ENCODE measurements at regions not wholly inside any gene's neighbourhood (a gene's known extent, or its start where the extent isn't known, plus 50 kb on each side); places are given as distances from the start of the nearest gene placed in this dataset.
"Not testable (repeated sequence)": the region's sequence is repeated elsewhere in the genome, so short reads cannot be mapped to it uniquely, and the experiment has no call there.

- DNase-seq (ENCODE audit: low read depth): no peak
These were observed 213.6 kb downstream of the FBXO8 start for GRCh38 chr4:174069848-174070330.

DNA sequence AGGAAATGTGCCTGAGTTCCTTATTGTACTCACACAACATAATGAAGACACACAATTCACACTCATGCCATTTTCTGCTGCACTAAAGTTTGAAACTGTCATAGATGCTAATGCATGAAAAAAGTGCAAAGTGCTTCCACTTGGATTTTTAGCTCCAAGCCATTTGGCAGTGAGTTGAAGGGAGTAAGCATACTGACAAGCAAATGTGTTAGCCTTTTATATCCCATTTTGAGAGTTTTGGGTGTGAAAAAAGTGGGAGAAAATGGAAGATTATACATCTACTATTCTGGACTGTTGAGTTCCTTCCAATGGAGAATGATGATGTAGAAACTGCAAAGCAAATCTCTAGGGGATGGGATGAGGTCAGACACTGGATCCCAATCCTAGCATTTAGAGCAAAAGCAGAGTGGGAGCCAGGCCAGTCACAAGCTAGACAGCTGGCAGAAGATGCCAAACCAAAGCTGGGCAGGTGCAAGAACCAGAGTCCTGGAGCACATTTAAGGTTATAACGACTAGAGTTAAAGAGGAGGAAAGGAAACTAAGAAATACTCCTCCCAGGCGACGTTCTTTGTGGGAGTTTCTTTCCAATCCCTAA, 216.8 kb downstream of the FBXO8 start:
- no peak for DNase-seq (ENCODE audit: low read depth)

DNA sequence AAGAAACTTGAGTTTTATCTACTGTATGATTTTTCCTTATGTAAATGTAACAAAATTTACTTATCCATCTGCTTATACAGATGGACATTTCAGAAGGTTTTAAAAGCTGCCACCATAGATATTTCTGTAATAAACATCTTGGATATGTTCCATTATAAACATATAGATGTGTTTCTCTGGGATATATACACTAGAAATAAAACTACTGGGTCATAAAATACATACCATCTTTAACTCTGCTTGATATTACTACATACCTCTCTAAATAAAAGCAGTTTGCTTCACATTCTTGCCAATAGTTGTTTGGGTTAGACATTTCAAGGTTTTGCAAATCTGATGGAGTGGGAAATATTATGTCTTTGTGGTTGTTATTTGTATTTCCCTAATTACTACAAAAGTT, 220.6 kb downstream of the FBXO8 start:
- no peak for DNase-seq (ENCODE audit: low read depth)

DNA sequence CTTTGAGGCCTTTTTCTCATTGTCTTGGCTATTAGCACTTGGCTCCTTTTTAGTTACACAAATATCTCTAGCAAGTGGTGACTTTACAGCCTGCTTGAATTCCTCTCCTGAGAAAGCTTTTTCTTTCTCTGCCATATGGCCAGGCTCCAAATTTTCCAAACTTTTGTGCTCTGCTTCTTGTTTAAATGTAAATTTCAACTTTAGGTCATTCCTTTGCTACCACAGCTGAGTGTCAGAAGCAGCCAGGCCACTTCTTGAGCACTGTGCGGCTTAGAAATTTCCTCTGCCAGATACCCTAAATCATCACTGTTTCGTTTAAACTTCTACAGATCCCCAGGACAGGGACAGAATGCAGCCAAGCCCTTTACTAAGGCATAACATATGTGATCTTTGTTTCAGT, 222.4 kb downstream of the FBXO8 start:
- no peak for DNase-seq (ENCODE audit: low read depth)

GRCh38 chr4:174058846-174059245, 224.6 kb downstream of the FBXO8 start:
- DNase-seq (ENCODE audit: low read depth): no peak

DNA sequence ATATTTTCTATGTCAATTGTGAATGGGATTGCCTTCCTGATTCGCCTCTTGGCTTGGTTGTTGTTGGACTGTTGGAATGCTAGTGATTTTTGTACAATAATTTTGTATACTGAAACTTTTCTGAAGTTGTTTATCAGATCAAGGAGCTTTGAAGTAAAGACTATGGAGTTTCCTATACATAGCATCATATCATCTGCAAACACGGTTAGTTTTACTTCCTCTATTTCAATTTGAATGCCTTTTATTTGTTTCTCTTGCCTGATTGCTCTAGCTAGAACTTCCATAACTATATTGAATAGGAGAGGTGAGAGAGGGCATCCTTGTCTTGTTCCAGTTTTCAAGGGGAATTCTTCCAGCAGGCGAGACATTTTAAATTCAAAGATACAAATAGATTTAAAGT, 226.5 kb downstream of the FBXO8 start:
- no peak for DNase-seq (ENCODE audit: low read depth)

DNA sequence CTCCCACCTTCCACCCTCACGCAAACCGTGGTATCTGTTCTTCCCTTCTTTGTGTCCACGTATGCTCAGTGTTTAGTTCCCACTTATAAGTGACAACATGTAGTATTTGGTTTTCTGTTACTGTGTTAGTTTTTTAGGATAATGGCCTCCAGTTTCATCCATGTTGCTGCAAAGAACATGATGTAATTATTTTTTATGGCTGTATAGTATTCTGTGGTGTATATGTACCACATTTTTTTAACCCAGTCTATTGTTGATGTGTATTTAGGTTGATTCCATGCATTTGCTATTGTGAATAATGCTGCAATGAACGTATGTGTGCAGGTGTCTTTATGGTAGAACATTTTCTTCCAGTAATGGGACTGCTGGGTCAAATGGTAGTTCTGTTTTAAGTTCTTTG, 228.1 kb downstream of the FBXO8 start:
- DNase-seq (ENCODE audit: low read depth): no peak

DNA sequence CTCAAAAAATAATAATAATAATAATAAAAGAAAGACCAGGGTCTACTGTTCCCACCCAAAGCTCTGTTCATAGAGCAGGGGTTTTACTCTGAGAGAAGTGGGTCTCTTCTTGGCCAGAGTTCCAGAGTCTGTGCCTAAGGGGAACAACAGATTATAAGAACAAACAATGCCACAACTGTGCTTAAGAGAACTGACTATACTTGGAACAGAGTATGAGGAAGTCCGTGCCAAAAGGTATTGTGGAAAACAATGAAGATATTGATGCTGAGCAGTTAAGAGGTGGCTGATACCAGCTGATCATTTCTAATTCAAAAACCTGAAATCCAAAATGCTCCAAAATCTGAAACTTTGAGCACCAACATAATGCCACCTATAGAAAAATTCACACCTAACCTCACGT, 229.6 kb downstream of the FBXO8 start:
- no peak for DNase-seq (ENCODE audit: low read depth)

GRCh38 chr4:174047363-174047762, 236.1 kb downstream of the FBXO8 start:
- DNase-seq (ENCODE audit: low read depth): no peak

- DNase-seq (ENCODE audit: low read depth): not testable (repeated sequence)
These were observed 237.6 kb downstream of the FBXO8 start for GRCh38 chr4:174045829-174046228.

DNA sequence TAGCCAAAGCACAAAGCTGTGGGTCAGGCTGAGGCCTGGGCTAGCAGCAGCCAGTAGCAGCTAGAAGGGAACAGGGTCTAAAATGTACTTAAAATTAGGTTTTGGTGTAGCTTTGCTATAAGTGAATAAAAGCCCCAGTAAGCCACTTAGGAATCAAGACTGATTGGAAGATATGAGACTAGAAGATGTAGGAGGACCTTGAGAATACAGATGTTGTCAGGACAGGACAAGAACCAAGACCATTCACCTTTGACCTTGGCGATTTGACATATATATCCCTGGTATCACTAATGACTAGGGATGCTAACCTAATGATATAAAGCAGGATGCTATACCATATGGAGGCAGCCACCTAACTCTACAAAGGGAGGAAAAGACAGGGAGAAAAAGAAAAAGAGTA, 238.1 kb downstream of the FBXO8 start:
- no peak for DNase-seq (ENCODE audit: low read depth)

GRCh38 chr4:174041555-174042105, 241.8 kb downstream of the FBXO8 start:
- no peak for DNase-seq (ENCODE audit: low read depth)

DNA sequence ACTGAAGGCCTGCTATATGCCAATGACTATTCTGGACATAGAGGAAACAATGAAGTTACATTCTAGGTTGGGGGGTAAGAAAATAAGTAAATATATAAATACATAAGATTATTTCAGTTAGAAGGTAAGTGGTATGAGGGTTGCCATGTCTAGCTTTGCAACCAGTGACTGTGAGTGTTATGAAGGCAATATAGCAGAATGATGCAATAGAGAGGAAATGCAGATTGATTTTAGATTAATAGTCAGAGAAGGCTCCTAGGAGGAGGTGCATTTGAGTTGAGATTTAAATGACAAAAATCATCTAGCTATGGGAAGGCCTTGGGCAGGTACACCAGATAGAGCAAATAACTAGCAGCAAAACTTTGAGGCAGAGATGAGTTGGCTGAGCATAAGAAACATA, 243.2 kb downstream of the FBXO8 start:
- DNase-seq (ENCODE audit: low read depth): no peak

- no peak for DNase-seq (ENCODE audit: low read depth)
These were observed 245.0 kb downstream of the FBXO8 start for GRCh38 chr4:174038481-174038880.

DNA sequence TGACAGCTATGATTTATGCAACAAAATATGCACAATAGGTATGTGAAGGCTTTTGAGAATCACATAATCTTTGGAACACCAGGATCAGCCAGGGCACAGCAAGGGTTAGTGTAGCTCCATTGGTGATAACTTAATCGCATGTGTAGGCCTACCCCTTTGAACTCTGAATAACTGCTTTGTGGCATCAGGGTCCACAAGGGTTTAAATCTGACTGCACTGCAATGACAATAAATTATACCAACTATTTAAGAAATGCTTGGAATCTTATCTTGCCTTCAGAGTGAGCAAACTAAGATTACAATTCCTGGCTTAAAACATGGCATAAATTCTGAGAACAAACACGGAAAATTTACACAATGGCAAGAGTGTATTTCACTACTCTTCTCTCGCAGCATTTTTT, 245.8 kb downstream of the FBXO8 start:
- no peak for DNase-seq (ENCODE audit: low read depth)

DNA sequence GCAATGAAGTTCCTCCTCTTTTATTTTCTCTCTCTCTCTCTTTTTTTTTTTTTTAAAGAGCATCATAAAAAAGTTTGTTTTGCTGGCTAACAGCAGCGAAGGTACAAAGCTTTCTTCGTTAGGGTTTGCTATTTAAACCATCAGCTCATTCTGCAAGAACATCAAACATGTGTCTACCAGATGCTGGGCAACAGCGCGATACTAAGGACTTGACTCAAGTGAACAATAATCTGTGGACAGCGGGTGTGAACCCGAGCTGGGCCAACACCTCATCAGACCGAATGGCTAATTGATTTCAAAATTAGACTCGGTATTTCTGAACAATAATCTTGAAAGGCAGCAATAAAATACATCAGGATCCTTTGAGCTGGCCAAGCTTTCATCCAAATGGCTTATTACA, 246.4 kb downstream of the FBXO8 start:
- DNase-seq (ENCODE audit: low read depth): no peak

- no peak for DNase-seq (ENCODE audit: low read depth)
These were observed 246.9 kb downstream of the FBXO8 start for GRCh38 chr4:174036576-174036975.

GRCh38 chr4:174036111-174036510, 247.4 kb downstream of the FBXO8 start:
- peak; percentile 1 for DNase-seq (ENCODE audit: low read depth)

- DNase-seq (ENCODE audit: low read depth): peak; percentile 1
These were observed 259.8 kb downstream of the FBXO8 start for GRCh38 chr4:174023641-174024040.

GRCh38 chr4:174018236-174018635, 265.2 kb downstream of the FBXO8 start:
- no peak for DNase-seq (ENCODE audit: low read depth)

DNA sequence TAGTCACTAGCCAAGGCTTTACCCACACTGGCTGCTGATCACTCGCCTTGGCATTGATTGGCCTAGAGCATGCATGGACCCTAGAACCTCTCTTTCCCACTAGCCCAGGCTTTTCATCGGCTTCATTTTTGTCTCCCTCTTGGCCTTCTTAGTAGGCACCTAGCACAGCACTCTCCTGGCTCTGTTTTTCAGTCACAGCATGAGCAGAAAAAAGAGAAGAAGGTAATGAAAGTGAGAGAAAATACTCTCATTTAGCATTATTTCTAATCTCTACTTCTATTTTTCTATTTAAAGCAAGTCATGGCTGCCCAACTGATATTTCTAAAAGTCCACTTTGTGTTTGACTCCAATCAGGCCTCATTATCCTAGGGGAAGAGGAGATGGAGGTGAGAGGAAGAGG, 267.2 kb downstream of the FBXO8 start:
- no peak for DNase-seq (ENCODE audit: low read depth)

GRCh38 chr4:174012886-174013259, 270.6 kb downstream of the FBXO8 start:
- no peak for DNase-seq (ENCODE audit: low read depth)

DNA sequence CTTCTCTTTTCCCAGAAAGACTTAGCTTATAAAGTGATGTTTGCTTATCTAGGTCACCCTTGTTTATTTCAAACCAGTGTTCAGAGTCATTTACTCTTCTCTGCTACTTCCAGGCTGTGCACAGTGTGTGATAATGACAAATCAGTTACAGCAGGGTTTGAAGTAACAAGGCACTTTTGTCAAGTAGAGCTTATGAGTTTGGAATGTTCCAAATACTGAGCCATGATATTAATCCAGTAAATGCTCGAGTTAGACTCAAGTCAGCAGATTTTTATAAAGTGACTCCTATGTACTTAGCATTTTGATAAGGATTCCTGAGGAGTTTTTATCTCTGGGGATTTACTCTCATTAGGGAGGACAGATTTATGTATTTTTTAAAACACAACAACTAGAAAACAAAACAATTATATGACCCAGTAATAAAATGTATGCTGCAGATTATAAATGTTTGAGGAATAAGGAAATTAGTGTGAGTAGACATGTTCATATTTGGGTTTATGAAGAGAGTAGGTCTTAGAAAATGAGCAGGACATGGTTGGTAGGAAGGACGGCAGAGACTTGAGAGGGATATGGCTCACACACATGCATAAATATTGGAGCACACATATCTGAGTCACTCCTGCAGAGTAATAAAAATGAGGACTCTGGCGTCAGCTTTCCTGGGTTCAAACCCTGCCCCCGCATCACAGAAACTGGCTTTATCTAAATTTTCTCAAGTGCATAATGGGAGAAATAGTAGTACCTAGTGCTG, 271.2 kb downstream of the FBXO8 start:
- no peak for DNase-seq (ENCODE audit: low read depth)

GRCh38 chr4:174010547-174010946, 272.9 kb downstream of the FBXO8 start:
- DNase-seq (ENCODE audit: low read depth): no peak
